Endothelial cell of umbilical vein (primary cell): ENCODE measurements at regions not wholly inside any gene's neighbourhood (a gene's known extent, or its start where the extent isn't known, plus 50 kb on each side); places are given as distances from the start of the nearest gene placed in this dataset.

Experiments
- BruUV-seq: library from RNA; stranded (reverse); fragments of 400-500 nt; replicated peaks from 2 replicates; lab custom pipeline; 2021; lab: Mats Ljungman, UMichigan
- CTCF ChIA-PET: fragments of 300-600, 350-600 bp; sonication (Branson Sonifier 250); formaldehyde crosslinking; loops from one replicate; lab custom pipeline; 2021; ENCODE audit warnings: antibody characterized with exemption, inconsistent platforms; lab: Charles Lee
- POLR2A ChIA-PET: fragments of 300-600, 350-600 bp; sonication (Branson Sonifier 250); formaldehyde crosslinking; loops from one replicate; lab custom pipeline; 2021; ENCODE audit warnings: antibody characterized with exemption, inconsistent platforms; lab: Charles Lee
- DNase-seq: peaks from one replicate; pipeline ENCODE4 v3.0.0-alpha.2; 2011; ENCODE audit warnings: low read depth, low spot score
- FAIRE-seq: peaks from 2 replicates; lab custom pipeline; 2011; peaks lifted over from hg19 to GRCh38; lab: Jason Lieb, UNC
- H2AFZ ChIP-seq: 2 replicates; pipeline ENCODE4 v1.6.0; 2012; ENCODE audit warnings: low read depth, low read length, control low read depth, inconsistent platforms
- H3K27ac ChIP-seq: 2 replicates; pipeline ENCODE4 v1.5.1; 2011; ENCODE audit warnings: low read depth, mild to moderate bottlenecking, control low read depth, low read length, moderate library complexity; ENCODE audit not compliant: insufficient read depth
- H3K27me3 ChIP-seq, 2 experiments: 2 replicates each; pipeline versions ENCODE4 v1.6.0 to v1.6.1; 2011; ENCODE audit warnings: low read length in 2 of 2, mixed read lengths in 1 of 2; ENCODE audit not compliant: control insufficient read depth in 2 of 2, insufficient read depth in 2 of 2
- H3K36me3 ChIP-seq, 2 experiments: 2 replicates in 1 of 2; 3 replicates in 1 of 2; pipeline ENCODE4 v1.5.1; 2011; ENCODE audit warnings: low read length in 2 of 2, mild to moderate bottlenecking in 1 of 2, moderate library complexity in 1 of 2; ENCODE audit not compliant: control insufficient read depth in 2 of 2, insufficient read depth in 2 of 2; ENCODE audit errors: extremely low read depth in 1 of 2
- H3K4me1 ChIP-seq: 3 replicates; pipeline ENCODE4 v1.5.1; 2011; ENCODE audit warnings: mild to moderate bottlenecking, low read length; ENCODE audit not compliant: control insufficient read depth, insufficient read depth; ENCODE audit errors: extremely low read depth
- H3K4me2 ChIP-seq: 2 replicates; pipeline ENCODE4 v1.6.1; 2011; ENCODE audit warnings: low read length, control low read depth, mixed read lengths; ENCODE audit not compliant: insufficient read depth
- H3K4me3 ChIP-seq, 3 experiments: fragments of 200-600 bp in 1 of 3; sonication (generic), shearing (Covaris generic) in 1 of 3; replicated peaks in 1 of 3; 2 replicates each; pipeline ENCODE4 v1.5.1; 2011 to 2016; ENCODE audit warnings: control low read depth in 3 of 3, low read length in 3 of 3, mild to moderate bottlenecking in 2 of 3, inconsistent platforms in 1 of 3, low read depth in 1 of 3, moderate library complexity in 1 of 3; ENCODE audit not compliant: insufficient read depth in 1 of 3
- H3K79me2 ChIP-seq: 2 replicates; pipeline ENCODE4 v1.6.0; 2012; ENCODE audit warnings: low read length, inconsistent platforms; ENCODE audit not compliant: control insufficient read depth, insufficient read depth
- H3K9ac ChIP-seq: replicated peaks from 2 replicates; pipeline ENCODE3; 2011; ENCODE audit warnings: low read length, control low read depth; ENCODE audit not compliant: insufficient read depth; ENCODE audit errors: extremely low read depth
- H3K9me1 ChIP-seq: replicated peaks from 3 replicates; pipeline ENCODE4 v1.6.0; 2011; ENCODE audit warnings: mild to moderate bottlenecking, low read length; ENCODE audit not compliant: control insufficient read depth, insufficient read depth; ENCODE audit errors: extremely low read depth
- H3K9me3 ChIP-seq: replicated peaks from 2 replicates; pipeline ENCODE4 v1.5.1; 2012; ENCODE audit warnings: low read length, inconsistent platforms; ENCODE audit not compliant: control insufficient read depth, insufficient read depth
- H4K20me1 ChIP-seq: replicated peaks from 2 replicates; pipeline ENCODE3; 2011; ENCODE audit warnings: mild to moderate bottlenecking, low read length; ENCODE audit not compliant: control insufficient read depth, insufficient read depth; ENCODE audit errors: extremely low read depth
- CTCF ChIP-seq, 2 donors: IDR thresholded peaks; 1 replicate in 1 of 2; 2 replicates in 1 of 2; pipeline ENCODE4 v1.5.1; 2011; ENCODE audit warnings: low read length in 2 of 2, mild to moderate bottlenecking in 2 of 2, moderate library complexity in 2 of 2, control low read depth in 1 of 2, inconsistent platforms in 1 of 2, low read depth in 1 of 2; ENCODE audit not compliant: insufficient read depth in 1 of 2; ENCODE audit errors: extremely low read depth in 1 of 2
- EZH2 ChIP-seq: IDR thresholded peaks from 2 replicates; pipeline ENCODE4 v1.6.1; 2012; ENCODE audit warnings: borderline replicate concordance, low read depth, mild to moderate bottlenecking, moderate library complexity, low read length, inconsistent platforms; ENCODE audit not compliant: severe bottlenecking
- FOS ChIP-seq: IDR thresholded peaks from 2 replicates; pipeline ENCODE4 v1.6.1; 2011; ENCODE audit warnings: mild to moderate bottlenecking, low read length, moderate library complexity, borderline replicate concordance; ENCODE audit not compliant: insufficient read depth
- GATA2 ChIP-seq: IDR thresholded peaks from 2 replicates; pipeline ENCODE4 v1.7.0; 2011; ENCODE audit warnings: low read depth, mild to moderate bottlenecking, moderate library complexity, mixed read lengths, low read length; ENCODE audit not compliant: insufficient read length, insufficient read depth
- JUN ChIP-seq: IDR thresholded peaks from 2 replicates; pipeline ENCODE4 v1.6.1; 2011; ENCODE audit warnings: borderline replicate concordance, low read depth; ENCODE audit not compliant: insufficient read length, insufficient read depth
- MAX ChIP-seq: IDR thresholded peaks from 2 replicates; pipeline ENCODE4 v1.6.1; 2011; ENCODE audit not compliant: insufficient read depth, insufficient read length
- MYC ChIP-seq: IDR thresholded peaks from one replicate; pipeline ENCODE4 v1.6.1; 2011; ENCODE audit warnings: mild to moderate bottlenecking, low read depth, low read length
- POLR2A ChIP-seq: IDR thresholded peaks from 2 replicates; pipeline ENCODE4 v1.6.1; 2012; ENCODE audit warnings: low read depth, mild to moderate bottlenecking, control low read depth, low read length
- POLR2AphosphoS5 ChIP-seq: IDR thresholded peaks from 2 replicates; pipeline ENCODE4 v1.6.1; 2012; ENCODE audit warnings: low read depth, mild to moderate bottlenecking, control low read depth, low read length, moderate library complexity; ENCODE audit not compliant: insufficient read depth
- dilution Hi-C: fragments of 300-500 bp; cut with MboI; formaldehyde crosslinking; loops from one replicate; pipeline ENCODE4 v1.15.0; 2019; ENCODE audit warnings: low sequenced_read_pairs; ENCODE audit not compliant: extremely low pct_ligation_motif_present
- intact Hi-C: fragments of 100-400 bp; cut with micrococcal nuclease; formaldehyde crosslinking; loops from one replicate; pipeline ENCODE4 v1.10.0; 2022

- ChIA-PET POLR2A (no interaction called here), CTCF (interaction anchor here (0.9 to 9.9 kb wide), 12 partner anchors 11 to 457 kb away, joined by 3 to 625 read pairs (median 18); partner anchors contain the start of gene PKDCC)
- H3K9me3 ChIP-seq: no peaks in the 10 kb centered on the region
- H2AFZ ChIP-seq: no peak overlapping the region
- DNase-seq: no peak
- H3K9ac ChIP-seq: no peak overlapping the region
- peaks cover 0 to 2% of the 10 kb centered on the region in 2 experiments for H3K27me3 ChIP-seq
- no peak overlapping the region for H3K27ac ChIP-seq
- no peaks in the 10 kb centered on the region for H3K36me3 ChIP-seq
- dilution Hi-C loops: loop anchor here (25.0 kb wide), 1 partner anchor 216 kb away; no protein-coding TSS in a partner anchor
- BruUV-seq: no TSS peak
- H3K4me3 ChIP-seq: no peak overlapping the region
- no peaks in the 10 kb centered on the region for H3K79me2 ChIP-seq
- H4K20me1 ChIP-seq: no peaks in the 10 kb centered on the region
- intact Hi-C loops: no loop called here
- no peaks in the 10 kb centered on the region for H3K4me1 ChIP-seq
- H3K4me2 ChIP-seq: no peak overlapping the region
- no peaks in the 10 kb centered on the region for H3K9me1 ChIP-seq
- TF ChIP-seq CTCF (IDR thresholded peaks at IDR 0.05; ENCODE audit: extremely low read depth in 1 of 2, insufficient read depth in 1 of 2, low read depth in 1 of 2, low read length in 2 of 2): peak; percentile 4 to 24
- no peak for TF ChIP-seq MYC
- TF ChIP-seq FOS: no peak
- no peak for TF ChIP-seq EZH2
- no peak for FAIRE-seq
These were observed 176.7 kb upstream of the PKDCC start for GRCh38 chr2:41871080-41871479.

GRCh38 chr2:41872646-41873045 is 175.2 kb upstream of the PKDCC start:
- H3K36me3 ChIP-seq: no peaks in the 10 kb centered on the region
- H3K4me3 ChIP-seq: no peak overlapping the region
- TF ChIP-seq JUN (no peak), MAX (no peak), POLR2AphosphoS5 (no peak), CTCF (IDR thresholded peaks at IDR 0.05; ENCODE audit: extremely low read depth in 1 of 2, insufficient read depth in 1 of 2, low read depth in 1 of 2, low read length in 2 of 2) (no peak), GATA2 (no peak), MYC (no peak), EZH2 (no peak), POLR2A (no peak), FOS (no peak)
- no peaks in the 10 kb centered on the region for H3K9me3 ChIP-seq
- H3K27me3 ChIP-seq: peaks cover 0 to 2% of the 10 kb centered on the region in 2 experiments
- no peak overlapping the region for H3K4me2 ChIP-seq
- intact Hi-C loops: no loop called here
- no peak for DNase-seq
- H3K9me1 ChIP-seq: no peaks in the 10 kb centered on the region
- no peaks in the 10 kb centered on the region for H3K79me2 ChIP-seq
- BruUV-seq: no TSS peak
- H3K9ac ChIP-seq: no peak overlapping the region
- POLR2A ChIA-PET: no interaction called here
- CTCF ChIA-PET: interaction anchor here (1.0 to 9.9 kb wide), 6 partner anchors 9 to 213 kb away, joined by 3 to 625 read pairs (median 10); partner anchors contain the start of gene PKDCC
- no peaks in the 10 kb centered on the region for H4K20me1 ChIP-seq
- dilution Hi-C loops: loop anchor here (25.0 kb wide), 1 partner anchor 215 kb away; no protein-coding TSS in a partner anchor
- H3K4me1 ChIP-seq: no peaks in the 10 kb centered on the region
- FAIRE-seq: no peak
- H3K27ac ChIP-seq: no peak overlapping the region
- H2AFZ ChIP-seq: no peak overlapping the region
